NB4 (cell line): ENCODE measurements at regions not wholly inside any gene's neighbourhood (a gene's known extent, or its start where the extent isn't known, plus 50 kb on each side); places are given as distances from the start of the nearest gene placed in this dataset.

ENCODE experiments used
- MAX ChIP-seq: IDR thresholded peaks from 2 replicates; pipeline ENCODE4 v1.6.1; 2011; ENCODE audit warnings: low read depth, low read length
- POLR2A ChIP-seq: IDR thresholded peaks from 2 replicates; pipeline ENCODE4 v1.6.1; 2011; ENCODE audit warnings: mild to moderate bottlenecking; ENCODE audit not compliant: insufficient read length; ENCODE audit errors: extremely low read depth
- TF ChIP-seq, protein P1 (sequence below): IDR thresholded peaks from one replicate; pipeline ENCODE4 v1.5.1; 2012; ENCODE audit warnings: low read depth, low read length

DNA sequence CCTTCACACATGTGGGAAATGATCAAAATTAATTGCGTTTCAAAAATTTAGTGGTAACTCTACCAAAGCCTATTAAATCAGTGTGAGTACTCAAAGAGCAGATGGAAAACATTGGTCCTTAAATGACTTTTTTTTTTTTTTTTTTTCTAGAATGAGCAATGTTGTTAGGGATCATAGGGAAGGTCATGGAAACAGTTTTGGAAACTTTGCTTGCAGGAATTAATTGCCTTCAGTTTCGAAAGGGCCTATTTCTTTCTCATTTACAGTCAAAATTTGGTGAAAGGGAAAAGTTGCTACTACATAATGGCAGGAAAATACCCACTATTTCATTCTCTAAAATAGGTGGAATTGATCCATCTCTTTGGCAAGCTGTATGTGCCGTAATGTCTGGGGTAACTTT is 160.9 kb downstream of the RTL9 start:
- no peak for TF ChIP-seq MAX
- TF ChIP-seq, protein P1, sequence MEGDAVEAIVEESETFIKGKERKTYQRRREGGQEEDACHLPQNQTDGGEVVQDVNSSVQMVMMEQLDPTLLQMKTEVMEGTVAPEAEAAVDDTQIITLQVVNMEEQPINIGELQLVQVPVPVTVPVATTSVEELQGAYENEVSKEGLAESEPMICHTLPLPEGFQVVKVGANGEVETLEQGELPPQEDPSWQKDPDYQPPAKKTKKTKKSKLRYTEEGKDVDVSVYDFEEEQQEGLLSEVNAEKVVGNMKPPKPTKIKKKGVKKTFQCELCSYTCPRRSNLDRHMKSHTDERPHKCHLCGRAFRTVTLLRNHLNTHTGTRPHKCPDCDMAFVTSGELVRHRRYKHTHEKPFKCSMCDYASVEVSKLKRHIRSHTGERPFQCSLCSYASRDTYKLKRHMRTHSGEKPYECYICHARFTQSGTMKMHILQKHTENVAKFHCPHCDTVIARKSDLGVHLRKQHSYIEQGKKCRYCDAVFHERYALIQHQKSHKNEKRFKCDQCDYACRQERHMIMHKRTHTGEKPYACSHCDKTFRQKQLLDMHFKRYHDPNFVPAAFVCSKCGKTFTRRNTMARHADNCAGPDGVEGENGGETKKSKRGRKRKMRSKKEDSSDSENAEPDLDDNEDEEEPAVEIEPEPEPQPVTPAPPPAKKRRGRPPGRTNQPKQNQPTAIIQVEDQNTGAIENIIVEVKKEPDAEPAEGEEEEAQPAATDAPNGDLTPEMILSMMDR, result no peak
- TF ChIP-seq POLR2A, result no peak
